ENCODE measurements at regions not wholly inside any gene's neighbourhood (a gene's known extent, or its start where the extent isn't known, plus 50 kb on each side); places are given as distances from the start of the nearest gene placed in this dataset.

- no peak overlapping the region for H3K27ac ChIP-seq
- no peak for TF ChIP-seq ZFX (IDR thresholded peaks at IDR 0.05)
- no peak for TF ChIP-seq CTCF (conservative IDR thresholded peaks at IDR 0.05)
These were observed 203.6 kb upstream of the KYNU start for GRCh38 chr2:142673836-142674235.

- no peak for TF ChIP-seq ZFX (IDR thresholded peaks at IDR 0.05)
- no peak for TF ChIP-seq CTCF (conservative IDR thresholded peaks at IDR 0.05)
- H3K27ac ChIP-seq: no peak overlapping the region
These were observed 204.8 kb upstream of the KYNU start for GRCh38 chr2:142672698-142673097.

- TF ChIP-seq CTCF (conservative IDR thresholded peaks at IDR 0.05) (no peak), ZFX (IDR thresholded peaks at IDR 0.05) (no peak)
- H3K27ac ChIP-seq: no peak overlapping the region
These were observed 207.1 kb upstream of the KYNU start for GRCh38 chr2:142670362-142670761.

DNA sequence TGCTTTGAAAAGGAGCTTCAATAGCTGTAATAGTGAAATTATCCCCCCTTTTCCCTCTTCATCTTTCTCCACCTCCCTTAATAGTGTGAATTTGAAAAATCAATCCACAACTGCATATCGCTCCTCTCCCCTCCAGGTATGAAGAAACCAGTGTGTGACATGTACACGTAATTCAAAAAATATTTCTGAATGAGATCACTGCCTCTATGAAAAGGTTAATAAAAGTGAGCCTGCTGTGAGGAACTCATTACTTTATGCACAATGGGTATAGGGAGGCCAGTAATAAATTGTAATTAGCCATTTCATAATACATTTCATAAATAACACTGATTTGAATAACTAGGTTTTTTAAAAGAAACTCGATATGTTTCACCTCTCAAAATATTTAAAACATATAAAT lies 209.0 kb upstream of the KYNU start:
- TF ChIP-seq CTCF (conservative IDR thresholded peaks at IDR 0.05): no peak
- TF ChIP-seq ZFX (IDR thresholded peaks at IDR 0.05): no peak
- H3K27ac ChIP-seq: no peak overlapping the region

DNA sequence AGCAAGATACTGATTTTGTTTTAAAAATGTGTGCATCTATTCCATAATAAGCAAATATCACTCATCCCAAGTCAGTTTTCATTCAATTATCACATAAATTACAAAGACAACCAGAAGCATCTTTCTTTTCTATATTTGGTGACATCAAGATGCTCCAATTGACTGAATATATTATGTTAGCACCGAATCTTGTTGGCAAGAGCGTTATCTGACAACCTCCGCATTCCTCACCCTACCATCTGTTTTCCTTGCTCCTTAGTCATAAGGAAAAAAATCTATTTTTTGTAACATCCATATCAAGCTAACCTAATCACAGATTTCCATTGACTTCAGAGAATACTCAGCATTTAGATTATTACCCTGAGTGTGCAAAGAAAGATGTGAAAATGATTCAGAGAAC lies 212.2 kb upstream of the KYNU start:
- TF ChIP-seq ZFX (IDR thresholded peaks at IDR 0.05) (no peak), CTCF (conservative IDR thresholded peaks at IDR 0.05) (no peak)
- no peak overlapping the region for H3K27ac ChIP-seq

DNA sequence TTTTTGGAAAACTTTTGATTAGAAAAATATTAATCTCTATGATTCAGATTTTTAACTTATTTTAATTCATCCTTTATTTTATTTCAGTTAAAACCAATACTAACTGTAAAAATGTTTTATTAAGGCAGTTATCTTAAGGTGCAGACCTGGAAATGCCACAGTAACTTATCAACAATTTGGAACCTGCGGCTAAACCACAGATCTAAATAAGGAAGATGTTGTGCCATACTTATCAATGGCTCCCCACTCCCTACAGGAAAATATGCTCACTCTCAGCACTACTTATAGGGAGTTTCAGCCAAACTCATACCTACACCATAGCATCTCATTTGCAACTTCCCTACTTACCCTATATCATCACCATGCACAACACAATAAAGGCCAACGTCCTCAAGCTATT lies 226.9 kb upstream of the KYNU start:
- H3K27ac ChIP-seq: no peak overlapping the region
- TF ChIP-seq CTCF (conservative IDR thresholded peaks at IDR 0.05) (no peak), ZFX (IDR thresholded peaks at IDR 0.05) (no peak)

DNA sequence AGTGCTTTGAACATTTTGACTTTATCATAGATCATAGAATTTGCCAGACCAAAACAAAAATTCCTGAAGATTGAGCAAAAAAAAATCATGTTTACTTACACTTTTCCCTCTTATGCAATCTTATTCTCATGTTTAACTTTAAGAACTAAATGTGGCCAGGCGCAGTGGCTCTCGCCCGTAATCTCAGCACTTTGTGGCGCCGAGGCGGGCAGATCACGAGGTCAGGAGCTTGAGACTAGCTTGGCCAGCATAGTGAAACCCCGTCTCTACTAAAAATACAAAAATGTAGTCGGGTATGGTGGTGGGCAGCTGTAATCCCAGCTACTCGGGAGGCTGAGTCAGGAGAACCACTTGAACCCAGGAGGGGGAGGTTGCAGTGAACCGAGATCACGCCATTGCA lies 227.9 kb upstream of the KYNU start:
- TF ChIP-seq ZFX (IDR thresholded peaks at IDR 0.05) (no peak), CTCF (conservative IDR thresholded peaks at IDR 0.05) (no peak)
- no peak overlapping the region for H3K27ac ChIP-seq

Measured in C4-2B (cell line).